Naive thymus-derived CD4-positive, alpha-beta T cell (primary cell): ENCODE measurements at regions not wholly inside any gene's neighbourhood (a gene's known extent, or its start where the extent isn't known, plus 50 kb on each side); places are given as distances from the start of the nearest gene placed in this dataset.
"Not testable (repeated sequence)": the region's sequence is repeated elsewhere in the genome, so short reads cannot be mapped to it uniquely, and the experiment has no call there.

Source experiments
- ATAC-seq: fragments of 150-1000 bp; cut with Tn5 transposase; 2 replicates; pipeline ENCODE4 v1.10.0; 2021; ENCODE audit warnings: mild to moderate bottlenecking, moderate library complexity
- CTCF ChIA-PET: fragments of 350-600 bp; sonication (Branson Sonifier 250); formaldehyde crosslinking; loops from one replicate; lab custom pipeline; 2021; ENCODE audit warnings: antibody characterized with exemption; lab: Charles Lee
- POLR2A ChIA-PET: fragments of 350-600 bp; sonication (Branson Sonifier 250); formaldehyde crosslinking; loops from one replicate; lab custom pipeline; 2021; ENCODE audit warnings: antibody characterized with exemption, inconsistent platforms; lab: Charles Lee
- DNase-seq, 9 donors: peaks; one replicate each; pipeline versions ENCODE4 v3.0.0 to v3.0.0-alpha.2; 2020 to 2022; ENCODE audit warnings: mixed read lengths in 1 of 9
- H3K27ac ChIP-seq: one replicate; pipeline ENCODE4 v1.7.0; 2013; ENCODE audit warnings: mild to moderate bottlenecking, low read depth, low read length, moderate library complexity
- H3K27me3 ChIP-seq, 2 donors: one replicate each; pipeline ENCODE4 v1.7.0; 2013; ENCODE audit warnings: low read length in 2 of 2, mild to moderate bottlenecking in 2 of 2, moderate library complexity in 2 of 2; ENCODE audit not compliant: control insufficient read depth in 2 of 2, insufficient read depth in 2 of 2
- H3K36me3 ChIP-seq, 3 experiments: 1 replicate in 2 of 3; 2 replicates in 1 of 3; pipeline ENCODE4 v1.7.0; 2013; ENCODE audit warnings: low read length in 3 of 3, mild to moderate bottlenecking in 3 of 3, moderate library complexity in 1 of 3; ENCODE audit not compliant: insufficient read depth in 3 of 3, control insufficient read depth in 2 of 3
- H3K4me1 ChIP-seq, 2 donors: one replicate each; pipeline ENCODE4 v1.7.0; 2013; ENCODE audit warnings: low read length in 2 of 2, mild to moderate bottlenecking in 2 of 2, moderate library complexity in 1 of 2; ENCODE audit not compliant: control insufficient read depth in 2 of 2, insufficient read depth in 2 of 2
- H3K4me3 ChIP-seq: 2 replicates; pipeline ENCODE4 v1.7.0; 2013; ENCODE audit warnings: mild to moderate bottlenecking, low read length
- H3K9me3 ChIP-seq, 3 experiments: 1 replicate in 2 of 3; 2 replicates in 1 of 3; pipeline ENCODE4 v1.7.0; 2013; ENCODE audit warnings: low read length in 3 of 3; ENCODE audit not compliant: control insufficient read depth in 2 of 3
- H3K27ac Mint-ChIP-seq, 9 donors: one replicate each; pipeline ENCODE4 v1.8.0; 2020 to 2022; ENCODE audit warnings: mixed read lengths in 9 of 9, mild to moderate bottlenecking in 8 of 9, moderate library complexity in 5 of 9, inconsistent platforms in 2 of 9
- H3K27me3 Mint-ChIP-seq, 5 donors: one replicate each; pipeline ENCODE4 v1.8.0; 2021 to 2022; ENCODE audit warnings: mixed read lengths in 5 of 5, mild to moderate bottlenecking in 1 of 5
- H3K36me3 Mint-ChIP-seq, 5 donors: one replicate each; pipeline ENCODE4 v1.8.0; 2020 to 2022; ENCODE audit warnings: mixed read lengths in 5 of 5, mild to moderate bottlenecking in 3 of 5, inconsistent platforms in 1 of 5
- H3K4me1 Mint-ChIP-seq, 7 donors: one replicate each; pipeline ENCODE4 v1.8.0; 2020 to 2022; ENCODE audit warnings: mixed read lengths in 7 of 7, mild to moderate bottlenecking in 3 of 7, inconsistent platforms in 1 of 7
- H3K4me3 Mint-ChIP-seq, 10 donors: one replicate each; pipeline ENCODE4 v1.8.0; 2020 to 2022; ENCODE audit warnings: mild to moderate bottlenecking in 10 of 10, mixed read lengths in 10 of 10, moderate library complexity in 6 of 10, inconsistent platforms in 2 of 10
- H3K9me3 Mint-ChIP-seq, 11 donors: one replicate each; pipeline ENCODE4 v1.8.0; 2020 to 2022; ENCODE audit warnings: mixed read lengths in 11 of 11, mild to moderate bottlenecking in 4 of 11, inconsistent platforms in 1 of 11, moderate library complexity in 1 of 11
- intact Hi-C, 2 donors: fragments of 100-400 bp; cut with micrococcal nuclease; formaldehyde crosslinking; loops; one replicate each; pipeline ENCODE4 v1.15.1; 2023

DNA sequence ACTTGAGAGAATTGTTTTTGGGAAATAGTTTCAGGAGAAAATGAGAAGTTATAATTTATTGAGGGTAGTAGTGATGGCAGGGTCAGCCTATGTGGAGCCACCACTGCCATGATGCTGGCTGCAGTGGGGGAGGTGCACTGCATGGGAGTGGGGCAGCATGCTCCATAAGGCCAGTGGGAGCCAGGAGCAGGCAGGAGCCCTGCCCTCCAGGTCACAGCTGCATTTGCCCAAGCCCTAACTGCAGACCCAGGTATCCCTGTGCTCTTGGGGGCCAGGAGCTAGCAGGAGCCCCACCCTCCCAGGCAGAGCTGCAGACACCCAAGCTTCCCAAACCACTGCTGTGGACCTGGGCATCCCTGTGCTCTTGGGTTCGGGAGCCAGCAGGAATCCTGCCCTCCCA, 757.3 kb upstream of the CRIM1 start:
- Mint-ChIP-seq H3K4me3 (no peak overlapping the region), H3K27me3 (no peaks in the 10 kb centered on the region), H3K36me3 (no peaks in the 10 kb centered on the region), H3K9me3 (peaks cover 2 to 24% (median 9%) of the 10 kb centered on the region in 11 donors), H3K27ac (no peak overlapping the region), H3K4me1 (no peaks in the 10 kb centered on the region)
- POLR2A ChIA-PET, result no interaction called here
- CTCF ChIA-PET, result no interaction called here
- DNase-seq (no peak), ATAC-seq (no peak)
- H3K27ac ChIP-seq, result no peak overlapping the region
- H3K4me1 ChIP-seq, result no peaks in the 10 kb centered on the region
- H3K36me3 ChIP-seq, result no peaks in the 10 kb centered on the region
- intact Hi-C loops, result no loop called here
- no peaks in the 10 kb centered on the region for H3K27me3 ChIP-seq
- H3K4me3 ChIP-seq, result no peak overlapping the region
- H3K9me3 ChIP-seq, result peaks cover 0 to 9% (median 0%) of the 10 kb centered on the region in 3 experiments

DNA sequence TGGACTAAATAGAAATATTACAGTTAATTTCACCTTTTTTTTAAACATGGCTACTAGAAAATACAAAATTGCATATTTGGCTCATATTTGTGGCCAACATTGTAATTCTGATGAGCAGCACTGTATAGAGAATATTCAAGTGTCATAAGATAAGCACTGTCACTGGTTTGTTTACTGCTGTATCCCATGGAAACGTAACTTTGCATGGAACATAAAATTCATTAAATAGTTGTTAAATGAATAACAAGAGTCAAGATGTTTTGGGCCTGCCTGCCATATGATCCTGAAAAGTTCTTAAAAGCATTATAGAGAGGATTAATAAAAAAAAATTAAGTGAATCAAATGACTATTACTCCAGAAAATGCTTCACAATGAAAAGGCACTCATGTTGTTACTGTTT, 763.7 kb upstream of the CRIM1 start:
- H3K4me1 Mint-ChIP-seq, result no peaks in the 10 kb centered on the region
- H3K36me3 ChIP-seq, result no peaks in the 10 kb centered on the region

GRCh38 chr2:35585972-35586371, 769.6 kb upstream of the CRIM1 start:
- no peak overlapping the region for H3K27ac Mint-ChIP-seq
- ATAC-seq (no peak), DNase-seq (no peak)
- Histone ChIP-seq H3K27me3 (no peaks in the 10 kb centered on the region), H3K27ac (no peak overlapping the region), H3K9me3 (peaks cover 0 to 7% (median 0%) of the 10 kb centered on the region in 3 experiments), H3K36me3 (no peaks in the 10 kb centered on the region), H3K4me3 (no peak overlapping the region), H3K4me1 (no peaks in the 10 kb centered on the region)
- peaks cover 0 to 4% (median 0%) of the 10 kb centered on the region in 5 donors for H3K27me3 Mint-ChIP-seq
- intact Hi-C loops, result no loop called here
- H3K4me3 Mint-ChIP-seq, result no peak overlapping the region
- CTCF ChIA-PET, result no interaction called here
- H3K9me3 Mint-ChIP-seq, result peaks cover 2 to 32% (median 7%) of the 10 kb centered on the region in 11 donors
- no peaks in the 10 kb centered on the region for H3K4me1 Mint-ChIP-seq
- POLR2A ChIA-PET, result no interaction called here
- no peaks in the 10 kb centered on the region for H3K36me3 Mint-ChIP-seq

More for the DNA sequence above, 763.7 kb upstream of the CRIM1 start:
- ATAC-seq, result no peak
- no peaks in the 10 kb centered on the region for H3K9me3 ChIP-seq
- H3K27me3 ChIP-seq, result no peaks in the 10 kb centered on the region
- no peaks in the 10 kb centered on the region for H3K4me1 ChIP-seq
- ChIA-PET CTCF (no interaction called here), POLR2A (no interaction called here)
- Mint-ChIP-seq H3K9me3 (peaks cover 0 to 27% (median 3%) of the 10 kb centered on the region in 11 donors), H3K4me3 (no peak overlapping the region), H3K27me3 (peaks cover 0 to 4% (median 0%) of the 10 kb centered on the region in 5 donors), H3K36me3 (no peaks in the 10 kb centered on the region), H3K27ac (no peak overlapping the region)
- H3K27ac ChIP-seq, result no peak overlapping the region
- DNase-seq, result no peak
- no peak overlapping the region for H3K4me3 ChIP-seq
- intact Hi-C loops, result no loop called here

GRCh38 chr2:35582637-35583036, 772.9 kb upstream of the CRIM1 start:
- Histone ChIP-seq H3K36me3 (no peaks in the 10 kb centered on the region), H3K27me3 (no peaks in the 10 kb centered on the region), H3K27ac (no peak overlapping the region), H3K9me3 (peaks cover 0 to 7% (median 0%) of the 10 kb centered on the region in 3 experiments), H3K4me3 (no peak overlapping the region), H3K4me1 (no peaks in the 10 kb centered on the region)
- intact Hi-C loops, result no loop called here
- H3K9me3 Mint-ChIP-seq, result peaks cover 3 to 24% (median 7%) of the 10 kb centered on the region in 11 donors
- DNase-seq (no peak), ATAC-seq (no peak)
- no peak overlapping the region for H3K4me3 Mint-ChIP-seq
- ChIA-PET POLR2A (no interaction called here), CTCF (no interaction called here)
- H3K36me3 Mint-ChIP-seq, result no peaks in the 10 kb centered on the region
- no peak overlapping the region for H3K27ac Mint-ChIP-seq
- no peaks in the 10 kb centered on the region for H3K4me1 Mint-ChIP-seq
- peaks cover 0 to under 1% (median 0%) of the 10 kb centered on the region in 5 donors for H3K27me3 Mint-ChIP-seq

- Mint-ChIP-seq H3K27me3 (peaks cover 0 to 2% (median 0%) of the 10 kb centered on the region in 5 donors), H3K27ac (no peak overlapping the region), H3K4me3 (no peak overlapping the region), H3K9me3 (peaks cover 0 to 14% (median 3%) of the 10 kb centered on the region in 11 donors), H3K36me3 (no peaks in the 10 kb centered on the region), H3K4me1 (no peaks in the 10 kb centered on the region)
- CTCF ChIA-PET, result no interaction called here
- Histone ChIP-seq H3K4me3 (no peak overlapping the region), H3K9me3 (peaks cover 0 to 4% (median 0%) of the 10 kb centered on the region in 3 experiments), H3K36me3 (no peaks in the 10 kb centered on the region), H3K27me3 (no peaks in the 10 kb centered on the region), H3K4me1 (no peaks in the 10 kb centered on the region), H3K27ac (no peak overlapping the region)
- DNase-seq, result no peak
- intact Hi-C loops, result no loop called here
- POLR2A ChIA-PET, result no interaction called here
- no peak for ATAC-seq
Measured at GRCh38 chr2:35580956-35581355, 774.6 kb upstream of the CRIM1 start.

GRCh38 chr2:35568574-35568973, 787.0 kb upstream of the CRIM1 start:
- H3K27ac Mint-ChIP-seq, H3K36me3 Mint-ChIP-seq, H3K27me3 ChIP-seq, H3K4me1 ChIP-seq, H3K4me3 ChIP-seq, POLR2A ChIA-PET, ATAC-seq, H3K36me3 ChIP-seq, H3K9me3 ChIP-seq, H3K9me3 Mint-ChIP-seq, H3K27me3 Mint-ChIP-seq, CTCF ChIA-PET, H3K4me3 Mint-ChIP-seq, DNase-seq, intact Hi-C loops, H3K4me1 Mint-ChIP-seq, H3K27ac ChIP-seq: not testable (repeated sequence)

GRCh38 chr2:35562488-35562887, 793.1 kb upstream of the CRIM1 start:
- H3K4me1 ChIP-seq, result no peaks in the 10 kb centered on the region
- H3K27me3 ChIP-seq, result no peaks in the 10 kb centered on the region
- H3K9me3 Mint-ChIP-seq, result peaks cover 0 to 10% (median 4%) of the 10 kb centered on the region in 11 donors
- no peaks in the 10 kb centered on the region for H3K4me1 Mint-ChIP-seq
- H3K27me3 Mint-ChIP-seq, result no peaks in the 10 kb centered on the region
- POLR2A ChIA-PET, result no interaction called here
- CTCF ChIA-PET, result no interaction called here
- H3K4me3 ChIP-seq, result no peak overlapping the region
- H3K9me3 ChIP-seq, result no peaks in the 10 kb centered on the region
- H3K36me3 ChIP-seq, result no peaks in the 10 kb centered on the region
- H3K27ac ChIP-seq, result no peak overlapping the region
- H3K36me3 Mint-ChIP-seq, result no peaks in the 10 kb centered on the region
- ATAC-seq, result no peak
- H3K27ac Mint-ChIP-seq, result no peak overlapping the region
- intact Hi-C loops, result no loop called here
- no peak for DNase-seq
- no peak overlapping the region for H3K4me3 Mint-ChIP-seq
